Thymus (tissue), 11 donors: ENCODE measurements at regions not wholly inside any gene's neighbourhood (a gene's known extent, or its start where the extent isn't known, plus 50 kb on each side); places are given as distances from the start of the nearest gene placed in this dataset.
"Not testable (repeated sequence)": the region's sequence is repeated elsewhere in the genome, so short reads cannot be mapped to it uniquely, and the experiment has no call there.

ENCODE experiments used
- DNase-seq, 9 donors: peaks; one replicate each; pipeline ENCODE4 v3.0.0-alpha.2; 2013; ENCODE audit warnings: low spot score in 9 of 9, low read depth in 6 of 9, missing footprints in 1 of 9
- H3K27ac ChIP-seq, 2 donors: one replicate each; pipeline ENCODE4 v1.5.1; 2013; ENCODE audit warnings: control low read depth in 1 of 2, low read depth in 1 of 2, low read length in 1 of 2, mild to moderate bottlenecking in 1 of 2, moderate library complexity in 1 of 2
- H3K27me3 ChIP-seq, 2 donors: one replicate each; pipeline ENCODE4 v1.5.1; 2013; ENCODE audit warnings: low read length in 1 of 2; ENCODE audit not compliant: control insufficient read depth in 2 of 2, insufficient read depth in 1 of 2
- H3K36me3 ChIP-seq, 2 donors: one replicate each; pipeline ENCODE4 v1.5.1; 2013; ENCODE audit warnings: low read length in 1 of 2, mild to moderate bottlenecking in 1 of 2, moderate library complexity in 1 of 2; ENCODE audit not compliant: control insufficient read depth in 2 of 2, insufficient read depth in 2 of 2
- H3K4me1 ChIP-seq, 2 donors: one replicate each; pipeline ENCODE4 v1.5.1; 2013; ENCODE audit warnings: low read length in 2 of 2; ENCODE audit not compliant: control insufficient read depth in 2 of 2, insufficient read depth in 2 of 2
- H3K4me3 ChIP-seq, 2 donors: one replicate each; pipeline ENCODE4 v1.5.1; 2013; ENCODE audit warnings: low read length in 2 of 2, control low read depth in 1 of 2, mild to moderate bottlenecking in 1 of 2
- H3K9me3 ChIP-seq, 2 donors: one replicate each; pipeline ENCODE4 v1.5.1; 2013; ENCODE audit warnings: low read length in 1 of 2, mild to moderate bottlenecking in 1 of 2; ENCODE audit not compliant: control insufficient read depth in 2 of 2, insufficient read depth in 1 of 2
- WGBS: extraction: QIAGEN DNeasy Blood & Tissue Kit; methylation state at CpG from one replicate; pipeline ENCODE4 v1.1.7; 2013; 5-methylcytosine and 5-hydroxymethylcytosine counted together
- donor health status: healthy.

GRCh38 chr20:54725266-54725665 lies 249.9 kb downstream of the DOK5 start:
- not testable (repeated sequence) for H3K27ac ChIP-seq, H3K4me3 ChIP-seq
- WGBS = 88% methylated on average over 2 of the region's 2 CpGs

DNA sequence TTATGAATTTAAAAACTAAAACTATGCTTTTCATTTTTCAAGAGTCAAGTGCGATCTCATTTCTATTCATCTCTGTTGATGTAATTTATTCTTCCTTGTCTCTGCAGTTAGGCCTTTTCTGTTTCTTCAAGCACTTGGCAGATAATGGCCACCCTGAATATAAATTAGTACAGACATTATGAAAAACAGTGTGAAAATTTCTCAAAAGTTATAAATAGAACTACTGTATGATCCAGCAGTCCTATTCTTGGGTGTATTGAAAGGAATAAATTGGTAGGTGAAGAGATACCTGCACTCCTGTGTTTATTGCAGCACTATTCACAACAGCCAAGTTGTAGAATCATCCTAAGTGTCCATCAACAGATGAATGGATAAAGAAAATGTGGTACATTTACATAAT lies 248.3 kb downstream of the DOK5 start:
- Histone ChIP-seq H3K36me3 (no peaks in the 10 kb centered on the region), H3K4me1 (no peaks in the 10 kb centered on the region), H3K4me3 (no peak overlapping the region), H3K9me3 (no peaks in the 10 kb centered on the region), H3K27ac (no peak overlapping the region), H3K27me3 (no peaks in the 10 kb centered on the region)
- 99% methylated on average over 1 of the region's 1 CpG for WGBS
- no peak for DNase-seq

More at GRCh38 chr20:54725266-54725665, 249.9 kb downstream of the DOK5 start:
- not testable (repeated sequence) for DNase-seq, H3K27me3 ChIP-seq, H3K9me3 ChIP-seq, H3K4me1 ChIP-seq, H3K36me3 ChIP-seq

- Histone ChIP-seq H3K9me3 (no peaks in the 10 kb centered on the region), H3K27ac (no peak overlapping the region), H3K4me1 (no peaks in the 10 kb centered on the region), H3K4me3 (no peak overlapping the region), H3K27me3 (no peaks in the 10 kb centered on the region), H3K36me3 (no peaks in the 10 kb centered on the region)
- 95% methylated on average over 3 of the region's 3 CpGs for WGBS
- DNase-seq = no peak
Observed at GRCh38 chr20:54717983-54718382, 242.6 kb downstream of the DOK5 start.

DNA sequence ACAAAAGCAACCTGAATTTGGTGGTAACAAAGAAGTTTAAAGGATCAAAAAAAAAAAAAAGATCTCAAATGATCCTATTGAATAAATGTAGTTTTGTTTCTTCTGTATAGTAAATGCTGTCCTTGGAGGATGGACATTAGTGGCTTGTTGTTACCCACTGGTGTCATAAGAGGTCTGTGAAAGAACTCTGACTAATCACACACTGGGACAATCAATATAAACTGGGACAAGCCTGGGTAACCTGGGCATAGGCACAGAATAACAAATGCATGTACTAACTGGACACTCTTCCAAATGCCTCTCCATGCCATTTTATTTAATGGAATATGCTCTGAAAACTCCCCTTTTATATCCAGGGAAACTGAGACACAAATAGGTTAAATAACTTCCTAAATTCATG lies 241.4 kb downstream of the DOK5 start:
- no peaks in the 10 kb centered on the region for H3K9me3 ChIP-seq
- no peaks in the 10 kb centered on the region for H3K27me3 ChIP-seq
- no peak overlapping the region for H3K4me3 ChIP-seq
- H3K27ac ChIP-seq = no peak overlapping the region
- no peaks in the 10 kb centered on the region for H3K36me3 ChIP-seq
- H3K4me1 ChIP-seq = no peaks in the 10 kb centered on the region
- DNase-seq = no peak

DNA sequence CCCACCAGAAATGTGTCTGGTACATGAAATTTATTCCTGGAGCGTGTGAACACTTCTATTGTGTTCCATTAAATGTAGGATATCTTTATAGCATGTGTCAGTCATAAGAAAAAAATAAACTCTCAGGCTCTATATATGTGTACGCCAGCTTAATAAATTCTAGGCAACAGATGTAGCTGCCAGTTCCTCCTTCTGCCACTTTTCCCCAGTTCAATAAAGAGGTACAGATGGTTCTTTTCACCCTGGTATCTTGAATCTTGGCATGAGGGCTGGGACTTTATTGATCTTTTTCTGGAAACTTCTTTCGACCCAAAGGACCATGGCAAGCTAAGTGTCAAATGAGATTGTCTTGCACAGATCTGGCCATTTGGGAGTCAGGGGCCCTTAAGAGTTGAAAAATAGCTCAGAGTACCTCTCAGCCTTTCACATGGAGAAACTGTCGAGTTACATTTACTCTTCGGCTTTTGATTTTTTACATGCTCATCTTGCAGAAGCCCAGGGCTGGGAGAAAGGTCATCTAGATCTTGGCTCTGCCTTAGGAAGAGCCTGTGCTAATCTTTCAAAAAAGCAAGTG lies 240.9 kb downstream of the DOK5 start:
- Histone ChIP-seq H3K27ac (no peak overlapping the region), H3K4me1 (no peaks in the 10 kb centered on the region), H3K4me3 (no peak overlapping the region), H3K9me3 (no peaks in the 10 kb centered on the region), H3K36me3 (no peaks in the 10 kb centered on the region), H3K27me3 (no peaks in the 10 kb centered on the region)
- whole genome bisulfite sequencing = 90% methylated on average over 5 of the region's 5 CpGs
- no peak for DNase-seq

DNA sequence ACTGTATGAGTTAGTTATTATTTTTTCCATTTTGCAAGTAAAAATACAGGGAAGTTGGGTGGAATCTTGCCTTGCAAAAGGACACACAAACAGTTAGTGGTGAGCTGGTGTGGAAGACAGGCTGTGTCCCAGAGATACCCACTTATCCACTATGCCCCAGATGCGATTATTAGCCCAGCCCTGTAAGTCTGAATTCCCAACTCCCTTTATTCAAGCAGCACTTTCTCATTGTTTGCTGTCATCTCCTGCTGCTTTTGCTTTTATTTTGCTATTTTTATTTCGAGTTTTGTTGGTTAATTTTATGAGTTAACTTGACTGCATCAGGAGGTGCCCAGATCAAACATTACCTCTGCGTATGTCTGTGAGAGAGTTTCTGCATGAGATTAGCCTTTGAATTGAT lies 239.4 kb downstream of the DOK5 start:
- Histone ChIP-seq H3K36me3 (no peaks in the 10 kb centered on the region), H3K9me3 (no peaks in the 10 kb centered on the region), H3K4me1 (no peaks in the 10 kb centered on the region), H3K27me3 (no peaks in the 10 kb centered on the region), H3K27ac (no peak overlapping the region), H3K4me3 (no peak overlapping the region)
- no peak for DNase-seq
- 72% methylated on average over 3 of the region's 3 CpGs for WGBS

DNA sequence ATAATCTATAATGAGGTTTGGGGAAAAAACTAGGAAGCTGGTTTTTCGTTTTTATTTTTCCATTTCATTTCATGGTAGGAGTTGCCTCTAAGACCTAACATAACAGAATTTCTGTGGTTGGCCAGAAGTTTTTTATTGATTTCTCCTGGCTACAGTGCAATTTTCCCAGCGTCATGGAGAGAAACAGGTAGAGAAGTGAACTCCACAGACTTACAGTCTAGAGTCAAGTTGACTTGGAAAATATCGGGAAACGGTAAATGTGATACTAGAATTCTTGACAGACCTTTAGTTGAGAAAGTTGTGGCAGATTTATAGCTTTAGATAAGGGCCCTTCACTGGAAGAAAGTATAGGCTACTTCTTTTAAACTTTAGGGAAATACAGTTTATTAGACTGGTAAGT lies 238.3 kb downstream of the DOK5 start:
- WGBS = 93% methylated on average over 4 of the region's 4 CpGs
- H3K27me3 ChIP-seq = no peaks in the 10 kb centered on the region
- no peak overlapping the region for H3K27ac ChIP-seq
- DNase-seq = no peak
- no peaks in the 10 kb centered on the region for H3K9me3 ChIP-seq
- H3K4me3 ChIP-seq = no peak overlapping the region
- no peaks in the 10 kb centered on the region for H3K36me3 ChIP-seq
- H3K4me1 ChIP-seq = no peaks in the 10 kb centered on the region

- WGBS = 92% methylated on average over 4 of the region's 4 CpGs
- DNase-seq = no peak
- H3K9me3 ChIP-seq = no peaks in the 10 kb centered on the region
- no peaks in the 10 kb centered on the region for H3K4me1 ChIP-seq
- no peak overlapping the region for H3K27ac ChIP-seq
- H3K36me3 ChIP-seq = no peaks in the 10 kb centered on the region
- no peak overlapping the region for H3K4me3 ChIP-seq
- no peaks in the 10 kb centered on the region for H3K27me3 ChIP-seq
Observed at GRCh38 chr20:54711071-54711470, 235.7 kb downstream of the DOK5 start.

GRCh38 chr20:54710341-54710740 lies 234.9 kb downstream of the DOK5 start:
- DNase-seq = no peak
- Histone ChIP-seq H3K27me3 (no peaks in the 10 kb centered on the region), H3K36me3 (no peaks in the 10 kb centered on the region), H3K27ac (no peak overlapping the region), H3K4me1 (no peaks in the 10 kb centered on the region), H3K9me3 (no peaks in the 10 kb centered on the region), H3K4me3 (no peak overlapping the region)
- 96% methylated on average over 2 of the region's 2 CpGs for WGBS

- no peak overlapping the region for H3K4me3 ChIP-seq
- no peak for DNase-seq
- H3K9me3 ChIP-seq = no peaks in the 10 kb centered on the region
- H3K4me1 ChIP-seq = no peaks in the 10 kb centered on the region
- H3K36me3 ChIP-seq = no peaks in the 10 kb centered on the region
- H3K27ac ChIP-seq = no peak overlapping the region
- H3K27me3 ChIP-seq = no peaks in the 10 kb centered on the region
Observed at GRCh38 chr20:54708229-54708628, 232.8 kb downstream of the DOK5 start.
